ENCODE measurements at regions not wholly inside any gene's neighbourhood (a gene's known extent, or its start where the extent isn't known, plus 50 kb on each side); places are given as distances from the start of the nearest gene placed in this dataset.

DNA sequence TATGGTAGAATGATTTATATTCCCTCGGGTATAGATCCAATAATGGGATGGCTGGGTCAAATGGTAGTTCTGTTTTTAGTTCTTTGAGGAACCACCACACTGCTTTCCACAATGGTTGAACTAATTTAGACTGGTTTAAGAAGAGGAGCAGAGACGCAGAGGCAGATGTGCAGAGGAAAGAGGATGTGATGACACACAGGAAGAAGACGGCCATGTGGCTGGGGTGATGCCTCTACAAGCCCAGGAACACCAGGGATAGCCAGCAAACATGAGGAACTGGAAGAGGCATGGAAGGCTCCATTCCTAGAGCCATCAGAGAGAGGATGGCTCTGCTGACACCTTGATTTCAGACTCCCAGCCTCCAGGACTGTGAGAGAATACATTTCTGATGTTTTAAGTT lies 218.3 kb upstream of the DTNBP1 start:
- no peak for DNase-seq (ENCODE audit: extremely low read depth in 1 of 2, low read depth in 1 of 2)

DNA sequence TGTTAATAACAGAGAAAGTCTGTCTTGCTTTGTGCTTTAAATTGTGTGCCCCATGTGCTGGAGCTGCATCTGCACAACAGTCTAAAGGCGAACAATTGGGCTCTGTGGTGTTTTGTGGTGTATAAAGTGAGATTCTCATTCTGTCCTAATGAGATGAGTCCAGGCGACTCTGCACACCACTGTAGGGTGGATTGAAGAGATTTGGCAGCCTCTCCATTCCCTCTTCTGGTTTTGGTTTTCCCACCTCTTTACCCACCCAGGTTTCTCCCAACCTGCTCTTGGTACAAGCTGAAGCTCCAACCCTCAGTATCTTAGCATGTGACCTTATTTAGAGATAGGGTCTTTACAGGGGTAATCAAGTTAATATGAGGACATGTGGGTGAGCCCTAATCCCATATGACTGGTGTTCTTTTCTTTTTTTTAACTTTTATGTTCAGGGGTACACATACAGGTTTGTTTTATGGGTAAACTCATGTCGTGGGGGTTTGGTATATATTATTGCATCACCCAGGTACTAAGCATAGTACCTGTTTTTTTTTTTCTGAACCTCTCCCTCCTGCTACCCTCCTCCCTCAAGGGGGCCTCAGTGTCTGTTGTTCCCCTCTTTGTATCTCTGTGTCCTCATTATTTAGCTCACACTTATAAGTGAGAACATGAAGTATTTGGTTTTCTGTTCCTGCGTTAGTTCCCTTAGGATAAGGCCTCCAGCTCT lies 217.6 kb upstream of the DTNBP1 start:
- no peak for DNase-seq (ENCODE audit: extremely low read depth in 1 of 2, low read depth in 1 of 2)

DNA sequence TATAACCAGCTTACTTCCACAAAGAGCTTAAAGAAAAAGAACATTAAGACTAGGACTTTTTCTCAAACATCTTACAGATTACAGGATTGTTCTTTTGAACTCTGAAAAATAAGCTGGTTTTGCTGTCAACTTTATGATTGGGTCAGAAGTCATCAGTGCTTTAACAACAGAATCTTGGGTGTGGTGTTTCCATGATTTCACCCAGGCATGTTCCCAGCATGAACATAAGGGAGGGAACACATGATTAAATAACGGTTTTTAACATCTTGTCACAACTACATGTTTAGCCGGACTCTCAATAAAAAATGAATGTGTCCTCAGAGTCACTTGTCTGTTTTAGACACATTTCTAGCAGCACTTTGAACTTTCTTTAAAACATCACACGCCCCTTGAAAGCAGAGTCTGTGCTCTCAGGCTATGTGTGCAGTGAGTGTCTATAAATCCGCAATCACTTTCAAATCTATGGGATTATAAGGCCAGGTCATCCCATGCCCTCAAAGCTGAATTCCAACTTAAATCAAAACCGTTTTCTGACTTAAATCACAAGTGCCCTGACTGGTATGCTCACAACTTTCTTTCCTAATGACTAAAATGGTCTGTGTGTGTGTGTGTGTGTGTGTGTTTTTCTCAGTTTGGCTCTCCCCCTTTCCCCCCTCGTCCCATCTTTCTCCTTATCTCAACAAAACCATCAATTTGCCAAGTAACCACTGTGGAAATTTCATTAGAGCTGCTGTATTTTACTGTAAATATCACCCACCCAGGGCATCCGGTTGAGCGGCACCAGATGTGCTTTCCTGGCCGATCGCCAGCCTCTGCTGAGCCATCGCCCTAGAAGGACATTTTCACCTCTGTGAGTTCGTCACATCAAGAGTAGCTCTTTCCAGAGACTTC lies 216.8 kb upstream of the DTNBP1 start:
- DNase-seq (ENCODE audit: extremely low read depth in 1 of 2, low read depth in 1 of 2): peak; percentile 21 to 46

DNA sequence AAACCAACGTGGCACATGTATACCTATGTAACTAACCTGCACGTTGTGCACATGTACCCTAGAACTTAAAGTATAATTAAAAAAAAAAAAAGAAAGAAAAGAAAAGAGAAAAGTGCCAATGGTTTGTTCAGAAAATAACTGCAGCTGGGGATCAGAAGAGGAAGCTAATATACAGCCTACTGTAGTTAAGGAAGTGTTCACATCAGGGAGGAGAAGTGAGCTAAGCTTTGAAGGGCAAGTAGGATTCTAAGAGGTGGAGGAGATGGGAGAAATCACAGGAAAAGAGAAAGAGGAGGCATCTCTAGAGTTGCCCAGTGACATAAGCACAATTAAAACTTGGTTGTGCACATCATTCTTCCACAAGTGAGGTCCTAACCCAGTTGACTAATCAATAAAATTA lies 214.4 kb upstream of the DTNBP1 start:
- no peak for DNase-seq (ENCODE audit: extremely low read depth in 1 of 2, low read depth in 1 of 2)

DNA sequence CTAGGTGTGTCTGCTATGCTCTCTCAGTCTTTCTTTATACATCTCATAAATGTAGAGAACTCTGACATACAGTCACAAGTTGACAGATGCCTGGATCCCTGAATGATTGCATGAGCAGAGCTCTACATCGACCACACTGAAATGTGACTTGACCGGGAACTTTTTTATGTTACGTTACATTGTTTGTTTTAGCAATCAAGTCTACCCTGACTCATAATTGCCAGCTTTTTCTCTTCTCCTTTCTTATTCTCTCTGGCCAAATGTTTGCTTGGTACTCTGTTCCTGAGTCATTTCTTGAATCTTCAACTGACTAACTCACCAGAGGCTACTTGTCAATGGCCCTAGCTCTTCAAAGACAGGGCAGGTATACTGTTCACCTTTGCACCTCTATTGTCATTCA lies 213.6 kb upstream of the DTNBP1 start:
- no peak for DNase-seq (ENCODE audit: extremely low read depth in 1 of 2, low read depth in 1 of 2)

DNA sequence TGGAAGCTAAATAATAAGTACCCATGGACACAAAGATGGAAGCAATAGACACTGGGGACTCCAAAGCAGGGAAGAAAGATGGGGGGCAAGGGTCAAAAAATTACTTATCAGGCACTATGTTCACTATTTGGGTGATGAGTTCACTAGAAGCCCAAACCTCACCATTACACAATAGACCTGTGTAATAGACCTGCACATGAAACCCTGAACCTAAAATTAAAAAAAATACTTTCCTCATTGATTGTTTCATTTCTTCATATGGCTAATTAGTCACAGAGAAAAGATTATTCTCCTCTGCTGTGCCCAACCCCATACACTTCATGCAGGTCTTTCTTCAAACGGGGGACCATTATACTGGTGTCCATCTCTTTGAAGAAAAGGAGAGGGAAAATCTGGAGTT lies 213.0 kb upstream of the DTNBP1 start:
- DNase-seq (ENCODE audit: extremely low read depth in 1 of 2, low read depth in 1 of 2): no peak

DNA sequence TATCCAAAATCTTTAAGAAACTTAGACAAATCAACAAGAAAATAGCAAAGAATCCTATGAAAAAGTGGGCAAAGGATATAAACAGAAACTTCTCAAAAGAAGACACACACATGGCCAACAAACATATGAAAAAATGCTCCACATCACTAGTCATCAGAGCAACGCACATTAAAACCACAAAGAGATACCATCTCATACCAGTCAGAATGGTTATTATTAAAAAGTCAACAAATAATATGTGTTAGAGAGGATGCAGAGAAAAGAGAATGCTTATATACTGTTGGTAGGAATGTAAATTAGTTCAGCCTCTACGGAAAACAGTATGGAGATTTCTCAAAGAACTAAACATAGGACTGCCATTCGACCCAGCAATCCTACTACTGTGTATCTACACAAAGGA lies 212.0 kb upstream of the DTNBP1 start:
- DNase-seq (ENCODE audit: extremely low read depth in 1 of 2, low read depth in 1 of 2): no peak

DNA sequence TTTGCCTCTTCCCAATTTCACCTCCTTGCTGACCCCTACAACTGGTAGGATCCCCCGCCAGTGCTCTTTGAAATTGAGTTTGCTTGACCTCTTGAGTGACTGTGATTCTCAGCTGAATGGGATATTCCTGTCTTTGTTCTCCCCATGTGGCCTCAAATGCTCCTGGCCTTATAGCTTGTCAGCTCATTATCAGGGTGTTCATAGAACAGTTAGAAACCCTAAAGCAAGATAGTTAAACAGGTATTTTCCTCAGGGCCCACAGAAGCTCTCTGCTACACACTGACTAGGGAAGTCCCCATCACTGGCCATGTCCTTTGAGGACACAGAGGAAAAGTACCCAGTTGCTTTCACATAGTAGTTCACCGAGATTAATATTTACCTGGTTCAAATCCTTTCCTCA lies 211.5 kb upstream of the DTNBP1 start:
- DNase-seq (ENCODE audit: extremely low read depth in 1 of 2, low read depth in 1 of 2): no peak

DNA sequence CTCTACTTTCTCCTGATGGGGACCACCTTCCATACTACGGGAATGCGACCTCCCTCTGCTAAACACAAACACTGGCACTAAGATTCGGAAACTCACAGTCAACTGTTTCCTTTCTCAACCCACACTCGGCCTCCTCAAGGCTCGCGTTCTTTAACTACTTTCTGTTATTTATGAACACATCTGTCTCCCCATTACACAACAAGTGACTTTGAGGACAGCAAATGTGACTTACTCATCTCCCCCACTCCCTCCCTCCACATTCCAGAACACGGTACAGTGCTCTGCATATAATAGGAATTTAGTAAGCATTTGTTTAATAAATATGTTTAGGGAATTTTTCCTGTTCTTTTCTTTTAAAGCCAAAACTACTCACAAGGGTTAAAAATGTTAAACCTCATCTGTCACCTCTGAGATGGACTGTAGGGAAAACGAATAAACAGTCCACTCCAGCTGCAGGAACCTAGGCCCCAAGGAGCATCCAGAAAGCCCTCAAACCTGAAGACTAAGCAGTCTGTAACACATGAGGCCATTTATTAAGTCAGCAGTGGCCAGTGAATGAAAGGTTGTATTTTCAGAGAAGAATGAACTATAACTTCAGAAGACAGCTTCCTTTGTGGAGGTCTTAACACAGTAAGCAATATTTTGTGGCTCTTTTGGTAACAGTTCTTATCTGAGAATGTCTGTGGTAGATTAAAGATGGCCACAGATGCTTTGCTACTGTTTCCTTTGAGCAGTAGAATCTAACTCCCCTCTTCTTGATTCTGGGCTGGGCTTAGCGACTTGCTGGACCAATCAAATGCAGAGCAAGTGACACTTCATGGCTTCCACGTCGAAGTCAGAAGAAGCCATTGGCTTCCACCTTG lies 209.6 kb upstream of the DTNBP1 start:
- no peak for DNase-seq (ENCODE audit: extremely low read depth in 1 of 2, low read depth in 1 of 2)

DNA sequence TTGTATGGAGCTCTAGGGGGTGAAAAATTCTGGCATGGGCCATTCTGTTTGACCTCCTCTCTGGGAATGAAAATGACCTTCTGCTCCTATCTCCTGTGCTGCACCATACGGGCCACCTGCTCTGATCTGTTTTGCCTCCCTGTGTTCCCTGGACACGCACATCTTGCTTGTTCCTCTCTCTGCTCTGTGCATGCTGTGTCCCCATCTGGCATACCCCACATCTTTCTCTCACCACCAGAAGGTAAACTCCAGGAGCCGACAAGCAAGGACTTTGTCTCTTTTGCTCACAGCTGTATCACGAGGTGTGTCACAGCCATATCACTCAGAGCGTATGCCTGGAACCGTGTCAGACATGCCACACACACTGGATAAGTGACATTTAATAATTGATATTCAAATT lies 208.4 kb upstream of the DTNBP1 start:
- DNase-seq (ENCODE audit: extremely low read depth in 1 of 2, low read depth in 1 of 2): no peak

DNA sequence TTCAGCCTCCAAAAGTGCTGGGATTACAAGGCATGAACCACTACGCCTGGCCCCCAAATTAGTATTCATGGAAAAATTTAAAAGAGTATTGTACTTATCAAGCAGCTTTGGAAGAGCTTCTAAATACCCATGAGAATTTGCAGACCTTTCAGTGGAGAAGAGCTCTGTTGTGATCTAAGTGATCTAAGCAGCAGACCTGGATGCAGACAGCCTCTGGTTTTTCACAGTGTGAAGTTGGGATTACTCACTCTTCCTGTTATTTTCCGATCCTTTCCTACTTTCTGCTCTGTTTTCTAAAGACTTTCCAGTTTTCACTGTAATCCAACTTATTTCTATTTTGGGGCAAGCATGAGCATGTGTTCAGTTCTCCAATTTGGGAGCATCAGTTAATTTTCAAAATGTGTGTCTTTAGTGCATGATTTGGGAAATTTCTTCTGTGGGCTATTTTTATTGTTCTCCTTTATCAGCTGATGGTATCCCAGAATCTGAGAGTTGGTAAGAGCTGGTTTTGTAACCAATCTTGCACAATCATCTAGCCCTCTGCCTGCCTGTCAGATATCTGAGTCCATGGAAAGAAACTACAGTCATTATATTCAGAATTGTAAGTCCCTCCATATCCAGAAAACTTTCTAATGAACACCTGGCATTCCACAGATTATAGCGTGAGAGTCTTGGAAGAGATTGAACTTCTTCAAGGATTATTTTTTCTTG lies 207.7 kb upstream of the DTNBP1 start:
- no peak for DNase-seq (ENCODE audit: extremely low read depth in 1 of 2, low read depth in 1 of 2)

DNA sequence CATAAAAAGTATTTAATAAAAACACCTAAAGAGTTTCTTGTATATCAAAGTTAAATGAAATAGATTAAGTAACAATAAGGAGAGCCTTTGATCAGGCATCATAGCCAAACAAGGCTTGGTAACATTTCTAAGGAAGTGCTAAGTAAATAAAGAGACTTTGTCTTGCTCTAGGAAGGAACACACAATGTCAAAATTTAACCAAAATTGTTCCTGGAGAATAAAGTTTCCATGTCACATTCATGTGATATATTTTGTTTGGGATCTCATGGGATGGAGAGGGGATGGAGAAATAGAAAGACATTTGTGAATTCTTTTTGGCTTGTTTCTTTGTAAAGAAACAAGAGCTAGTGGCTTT lies 201.9 kb upstream of the DTNBP1 start:
- DNase-seq (ENCODE audit: extremely low read depth in 1 of 2, low read depth in 1 of 2): no peak

DNA sequence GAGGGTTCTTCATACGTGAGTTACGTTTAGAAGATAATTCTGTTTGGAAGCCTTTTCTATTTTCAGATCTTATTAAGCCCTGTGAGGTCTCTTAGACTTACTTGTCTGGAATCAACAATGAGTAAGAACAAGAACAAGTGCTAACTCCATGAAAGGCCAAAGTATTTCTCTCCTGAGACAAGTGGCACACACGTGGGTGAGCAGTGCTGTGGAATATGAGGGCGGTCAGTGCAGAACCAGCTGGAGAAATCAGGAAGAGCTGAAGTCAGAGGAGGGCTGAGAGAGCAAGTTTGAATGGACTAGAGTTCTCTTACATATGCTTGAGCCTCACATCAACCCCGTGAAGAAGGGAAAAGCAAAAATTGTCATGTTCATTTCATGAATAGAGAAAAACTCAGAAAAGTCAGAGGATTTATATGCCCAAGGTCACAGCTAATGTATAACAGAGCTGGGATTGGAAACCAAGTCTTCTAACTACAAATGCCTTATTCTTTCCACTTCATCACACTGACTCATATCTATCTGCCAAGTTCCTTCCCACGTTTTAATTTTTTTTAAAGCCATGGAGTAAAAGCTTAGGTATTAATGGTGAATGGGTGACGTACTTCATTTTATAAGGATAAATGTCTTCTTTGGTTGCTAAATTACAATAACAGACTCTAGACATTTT lies 201.3 kb upstream of the DTNBP1 start:
- no peak for DNase-seq (ENCODE audit: extremely low read depth in 1 of 2, low read depth in 1 of 2)

DNA sequence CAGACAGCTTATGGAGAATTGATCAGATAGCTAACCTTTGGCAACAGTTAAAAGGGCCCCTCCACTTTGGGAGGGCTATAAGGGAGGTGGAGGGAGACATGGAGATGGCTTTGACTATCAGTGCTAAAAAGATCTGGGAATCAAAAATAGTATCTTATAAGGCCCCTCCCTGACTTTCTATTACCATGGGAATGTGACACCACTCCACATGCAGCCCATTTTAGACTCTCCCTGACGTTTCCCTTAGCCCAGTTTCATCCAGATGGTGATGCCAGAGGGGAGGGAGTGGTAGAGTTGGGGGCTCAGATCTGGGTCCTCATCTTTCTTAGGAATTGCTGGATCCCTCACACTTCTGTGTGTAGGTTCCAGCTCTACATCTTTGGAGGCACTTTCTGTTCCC lies 200.0 kb upstream of the DTNBP1 start:
- no peak for DNase-seq (ENCODE audit: extremely low read depth in 1 of 2, low read depth in 1 of 2)

DNA sequence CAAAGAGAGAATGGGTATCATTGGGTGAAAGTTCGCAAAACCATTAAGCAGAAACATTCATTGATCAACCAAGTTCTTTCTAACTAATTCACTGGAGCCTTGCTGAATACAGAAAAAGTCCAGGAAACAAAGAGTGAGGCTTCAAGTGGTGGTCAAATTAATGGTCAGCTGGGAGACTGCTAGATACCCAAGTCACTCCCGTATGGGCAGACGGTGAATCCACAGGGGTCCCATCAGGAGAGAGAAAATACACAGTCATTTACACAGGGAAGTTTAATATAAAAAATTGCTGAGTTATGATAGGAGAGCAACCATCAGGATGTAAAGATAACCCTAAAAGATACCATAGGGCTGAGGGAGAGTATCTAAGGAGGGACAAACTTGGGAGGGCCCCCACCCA lies 198.7 kb upstream of the DTNBP1 start:
- DNase-seq (ENCODE audit: extremely low read depth in 1 of 2, low read depth in 1 of 2): no peak

DNA sequence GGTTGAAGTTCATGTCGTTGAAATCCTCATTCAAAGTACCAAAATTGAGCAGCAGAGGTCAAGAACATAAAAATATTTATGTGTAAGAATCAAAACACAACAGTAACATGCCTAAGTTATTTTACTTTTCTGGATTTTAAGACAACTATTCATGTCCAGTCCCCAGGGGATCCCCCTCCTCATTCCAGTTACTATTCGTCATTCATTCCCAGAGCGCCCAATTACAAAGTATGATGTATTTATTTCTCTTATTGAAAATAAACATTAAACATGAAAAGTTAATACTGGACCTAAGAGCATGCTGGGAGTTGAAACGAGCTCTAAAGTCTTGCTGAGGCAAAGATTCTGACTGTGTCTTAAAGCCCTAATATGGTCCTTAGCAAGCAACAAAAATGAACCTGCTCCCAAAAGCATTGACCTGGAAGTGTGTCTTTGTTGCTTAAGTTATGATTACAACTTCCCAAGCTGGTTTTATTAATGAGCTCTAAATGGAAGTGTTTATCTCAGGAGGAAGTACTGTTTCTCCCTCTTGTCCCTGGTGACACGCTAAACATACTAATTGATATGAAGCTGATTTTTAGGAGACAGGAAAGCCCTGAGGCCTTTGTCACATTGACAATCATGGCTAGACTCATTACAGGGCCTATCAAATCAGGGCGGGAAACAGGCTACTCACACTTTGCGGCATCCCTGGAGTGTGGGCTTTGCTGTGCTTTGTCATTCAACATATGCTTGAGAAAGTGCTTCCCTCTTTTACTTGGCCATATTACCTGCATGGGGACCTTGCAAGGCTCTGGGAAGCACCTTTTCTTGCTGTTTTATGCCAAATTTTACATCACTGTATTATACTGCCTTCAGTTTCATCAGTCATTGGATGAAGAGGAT lies 192.2 kb upstream of the DTNBP1 start:
- DNase-seq (ENCODE audit: extremely low read depth in 1 of 2, low read depth in 1 of 2): no peak

DNA sequence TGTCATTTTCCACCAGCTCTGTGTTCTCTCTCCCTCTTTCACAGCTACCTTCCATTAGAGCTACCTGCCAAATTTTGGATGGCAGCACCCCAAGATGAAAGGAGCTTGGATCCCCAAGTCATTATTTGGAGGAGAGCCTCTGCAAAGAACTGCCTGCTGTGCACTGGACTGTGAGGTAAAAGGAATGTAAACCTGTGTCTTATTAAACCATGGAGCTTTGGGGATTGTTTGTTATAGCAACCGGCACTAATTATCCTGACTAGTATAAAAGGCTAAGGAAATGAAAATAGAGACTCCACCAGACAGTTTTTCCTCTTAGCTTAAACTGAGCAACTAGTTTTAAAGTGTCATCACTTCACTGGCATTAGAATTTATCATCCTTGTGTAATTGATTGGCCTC lies 191.6 kb upstream of the DTNBP1 start:
- DNase-seq (ENCODE audit: extremely low read depth in 1 of 2, low read depth in 1 of 2): no peak

DNA sequence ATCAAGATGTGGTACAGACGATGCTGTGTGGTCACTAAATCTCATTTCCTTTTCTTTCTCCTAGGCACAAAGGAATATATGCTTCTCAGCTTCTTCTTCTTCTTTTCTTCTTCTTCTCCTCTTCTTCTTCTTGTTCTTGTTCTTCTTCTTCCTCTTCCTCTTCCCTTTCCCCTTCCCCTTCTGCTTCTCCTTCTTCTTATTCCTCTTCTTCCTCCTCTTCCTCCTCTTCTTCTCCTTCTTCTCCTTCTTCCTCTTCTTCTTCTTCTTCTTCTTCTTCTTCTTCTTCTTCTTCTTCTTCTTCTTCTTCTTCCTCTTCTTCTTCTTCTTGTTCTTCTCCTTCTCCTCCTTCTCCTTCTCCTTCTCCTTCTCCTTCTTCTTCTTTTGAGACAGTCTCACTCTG lies 190.4 kb upstream of the DTNBP1 start:
- no peak for DNase-seq (ENCODE audit: extremely low read depth in 1 of 2, low read depth in 1 of 2)

DNA sequence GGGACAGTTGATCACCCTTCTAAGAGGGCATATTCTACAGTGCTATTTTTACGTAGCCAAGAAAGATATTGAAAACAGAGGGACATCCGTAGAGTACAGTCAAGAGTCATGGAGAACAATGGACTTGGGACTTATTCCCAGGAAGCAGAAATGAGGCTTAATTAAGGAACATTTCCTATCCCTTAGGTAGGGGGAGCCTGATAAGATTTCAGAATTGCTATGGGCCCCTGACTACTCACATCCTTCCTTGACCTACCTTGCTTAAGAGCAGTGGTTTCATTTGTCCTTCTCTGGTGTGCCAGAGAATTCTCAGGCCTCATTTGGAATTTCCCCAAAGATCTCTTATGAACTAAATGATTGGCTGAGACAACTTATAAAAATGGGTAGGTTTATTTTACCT lies 189.5 kb upstream of the DTNBP1 start:
- DNase-seq (ENCODE audit: extremely low read depth in 1 of 2, low read depth in 1 of 2): no peak

Measured in stimulated activated CD8-positive, alpha-beta memory T cell treated with anti-CD3 and anti-CD28 coated beads, Interleukin-7, amount 100 ng/mL, for 48 hours (primary cell).